GM18507 (cell line): ENCODE measurements at regions not wholly inside any gene's neighbourhood (a gene's known extent, or its start where the extent isn't known, plus 50 kb on each side); places are given as distances from the start of the nearest gene placed in this dataset.
"Not testable (repeated sequence)": the region's sequence is repeated elsewhere in the genome, so short reads cannot be mapped to it uniquely, and the experiment has no call there.

Experiments
- DNase-seq: peaks from one replicate; pipeline ENCODE4 v3.0.0; 2011; ENCODE audit warnings: low read depth; ENCODE audit not compliant: insufficient read length; ENCODE audit errors: extremely low spot score
- FAIRE-seq: peaks from 2 replicates; lab custom pipeline; 2011; peaks lifted over from hg19 to GRCh38; lab: Jason Lieb, UNC

GRCh38 chr1:43108080-43108479 lies 64.0 kb downstream of the EBNA1BP2 start:
- FAIRE-seq = no peak
- DNase-seq = no peak

DNA sequence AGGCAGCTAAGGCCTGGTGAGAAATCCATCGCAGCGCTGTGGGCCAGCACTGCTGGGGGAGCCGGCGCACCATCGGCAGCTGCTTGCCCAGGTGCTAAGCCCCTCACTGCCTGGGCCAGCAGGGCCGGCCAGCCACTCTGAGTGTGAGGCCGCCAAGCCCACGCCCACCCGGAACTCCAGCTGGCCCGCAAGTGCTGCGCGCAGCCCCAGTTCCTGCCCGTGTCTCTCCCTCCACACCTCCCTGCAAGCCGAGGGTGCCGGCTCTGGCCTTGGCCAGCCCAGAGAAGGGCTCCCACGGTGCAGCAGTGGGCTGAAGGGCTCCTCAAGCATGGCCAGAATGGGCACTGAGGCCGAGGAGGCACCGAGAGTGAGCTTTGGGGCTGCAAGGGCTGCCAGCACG lies 64.4 kb downstream of the EBNA1BP2 start:
- no peak for DNase-seq
- FAIRE-seq = no peak

DNA sequence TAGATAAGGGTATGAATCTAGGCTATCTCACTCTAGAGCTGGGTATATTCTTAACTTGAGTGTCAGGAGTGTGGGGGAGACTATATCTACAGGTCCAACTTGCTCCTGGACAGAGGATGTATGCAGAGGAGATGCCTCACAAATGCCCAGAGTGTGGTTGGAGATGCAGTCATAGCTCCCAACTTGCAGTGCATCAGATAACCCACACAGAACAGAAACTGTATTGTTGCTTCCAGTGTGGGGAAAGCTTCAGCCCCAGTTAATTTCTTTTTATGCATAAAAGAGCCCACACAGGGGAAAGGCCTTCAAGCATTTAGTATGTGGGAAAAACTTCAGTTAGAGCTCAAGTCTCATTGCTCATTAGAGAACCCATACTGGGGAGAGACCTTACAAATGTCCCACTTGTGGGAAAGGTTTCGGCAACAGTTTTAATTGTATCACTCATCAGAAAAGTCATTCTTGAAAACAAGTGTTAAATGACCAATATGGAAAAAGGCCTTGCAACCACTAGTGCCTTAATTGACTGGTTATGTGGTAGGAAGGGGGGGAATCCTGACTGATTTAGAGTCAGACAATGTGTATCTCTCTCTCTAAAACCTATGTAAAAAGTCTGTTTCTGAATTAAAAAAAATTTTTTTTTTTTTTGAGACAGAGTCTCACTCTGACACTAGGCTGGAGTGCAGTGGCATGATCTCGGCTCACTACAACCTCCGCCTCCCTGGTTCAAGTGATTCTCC lies 67.9 kb downstream of the EBNA1BP2 start:
- no peak for DNase-seq
- no peak for FAIRE-seq

GRCh38 chr1:43101061-43101460 lies 71.0 kb downstream of the EBNA1BP2 start:
- FAIRE-seq (no peak), DNase-seq (no peak)

DNA sequence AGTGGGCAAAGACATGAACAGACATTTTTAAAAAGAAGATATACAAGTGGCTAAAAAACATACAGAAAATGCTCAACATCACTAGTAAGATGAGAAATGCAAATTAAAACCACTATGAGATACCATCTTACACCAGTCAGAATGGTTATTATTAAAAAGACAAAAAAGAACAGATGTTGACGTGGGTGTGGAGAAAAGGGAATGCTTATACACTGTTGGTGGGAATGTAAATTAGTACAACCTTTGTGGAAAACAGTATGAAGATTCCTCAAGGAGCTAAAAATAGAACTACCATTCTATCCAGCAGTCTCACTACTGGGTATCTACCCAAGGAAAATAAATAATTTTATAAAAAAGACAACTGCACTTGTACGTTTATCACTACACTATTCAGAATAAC lies 73.9 kb downstream of the EBNA1BP2 start:
- FAIRE-seq = no peak
- DNase-seq = no peak

DNA sequence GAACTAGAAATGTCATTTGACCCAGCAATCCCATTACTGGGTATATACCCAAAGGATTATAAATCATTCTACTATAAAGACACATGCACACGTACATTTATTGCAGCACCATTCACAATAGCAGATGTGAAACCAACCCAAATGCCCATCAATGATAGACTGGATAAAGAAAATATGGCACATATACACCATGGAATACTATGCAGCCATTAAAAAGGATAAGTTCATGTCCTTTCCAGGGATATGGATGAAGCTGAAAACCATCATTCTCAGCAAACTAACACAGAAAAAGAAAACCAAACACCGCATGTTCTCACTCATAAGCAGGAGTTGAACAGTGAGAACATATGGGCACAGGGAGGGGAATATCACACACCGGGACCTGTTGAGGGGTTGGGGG lies 75.6 kb downstream of the EBNA1BP2 start:
- FAIRE-seq, DNase-seq: not testable (repeated sequence)

DNA sequence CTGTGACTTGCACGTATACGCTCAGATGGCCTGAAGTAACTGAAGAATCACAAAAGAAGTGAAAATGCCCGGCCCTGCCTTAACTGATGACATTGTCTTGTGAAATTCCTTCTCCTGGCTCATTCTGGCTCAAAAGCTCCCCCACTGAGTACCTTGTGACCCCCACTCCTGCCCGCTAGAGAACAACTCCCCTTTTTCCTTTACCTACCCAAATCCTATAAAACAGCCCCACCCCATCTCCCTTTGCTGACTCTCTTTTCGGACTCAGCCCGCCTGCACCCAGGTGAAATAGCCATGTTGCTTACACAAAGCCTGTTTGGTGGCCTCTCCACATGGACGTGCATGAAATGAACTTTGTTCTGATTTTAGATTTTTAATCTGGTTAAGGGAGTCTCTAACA lies 81.3 kb downstream of the EBNA1BP2 start:
- not testable (repeated sequence) for DNase-seq, FAIRE-seq

- FAIRE-seq = not testable (repeated sequence)
These were observed 81.9 kb downstream of the EBNA1BP2 start for GRCh38 chr1:43090157-43090556.

GRCh38 chr1:43083375-43083891 lies 88.7 kb downstream of the EBNA1BP2 start:
- DNase-seq = no peak
- FAIRE-seq = no peak

More at GRCh38 chr1:43090157-43090556, 81.9 kb downstream of the EBNA1BP2 start:
- not testable (repeated sequence) for DNase-seq

- DNase-seq (no peak), FAIRE-seq (no peak)
These were observed 89.3 kb downstream of the EBNA1BP2 start for GRCh38 chr1:43082740-43083139.

DNA sequence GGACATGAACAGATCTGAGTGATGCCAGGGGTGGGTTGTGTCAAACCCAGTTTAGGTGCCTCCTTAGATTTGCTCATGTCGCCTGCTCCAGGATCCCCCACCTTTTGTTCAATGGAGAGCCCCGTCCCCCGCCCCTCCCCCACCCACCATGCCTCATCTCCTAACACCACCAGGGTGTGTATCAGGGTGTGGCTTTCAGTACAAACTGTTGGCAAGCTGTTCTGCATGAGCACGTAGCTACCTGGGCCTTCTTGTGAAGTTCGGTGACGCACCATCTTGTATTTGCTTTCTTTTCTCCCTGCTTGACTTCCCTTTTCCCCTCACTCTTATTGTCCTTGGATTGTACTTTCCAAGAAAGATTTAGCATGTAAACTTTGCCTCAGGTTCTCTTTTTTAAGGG lies 94.8 kb downstream of the EBNA1BP2 start:
- FAIRE-seq = no peak
- DNase-seq = no peak

- no peak for FAIRE-seq
- no peak for DNase-seq
These were observed 97.4 kb downstream of the EBNA1BP2 start for GRCh38 chr1:43074709-43075108.

- DNase-seq (no peak), FAIRE-seq (no peak)
These were observed 97.8 kb downstream of the EBNA1BP2 start for GRCh38 chr1:43074244-43074643.

DNA sequence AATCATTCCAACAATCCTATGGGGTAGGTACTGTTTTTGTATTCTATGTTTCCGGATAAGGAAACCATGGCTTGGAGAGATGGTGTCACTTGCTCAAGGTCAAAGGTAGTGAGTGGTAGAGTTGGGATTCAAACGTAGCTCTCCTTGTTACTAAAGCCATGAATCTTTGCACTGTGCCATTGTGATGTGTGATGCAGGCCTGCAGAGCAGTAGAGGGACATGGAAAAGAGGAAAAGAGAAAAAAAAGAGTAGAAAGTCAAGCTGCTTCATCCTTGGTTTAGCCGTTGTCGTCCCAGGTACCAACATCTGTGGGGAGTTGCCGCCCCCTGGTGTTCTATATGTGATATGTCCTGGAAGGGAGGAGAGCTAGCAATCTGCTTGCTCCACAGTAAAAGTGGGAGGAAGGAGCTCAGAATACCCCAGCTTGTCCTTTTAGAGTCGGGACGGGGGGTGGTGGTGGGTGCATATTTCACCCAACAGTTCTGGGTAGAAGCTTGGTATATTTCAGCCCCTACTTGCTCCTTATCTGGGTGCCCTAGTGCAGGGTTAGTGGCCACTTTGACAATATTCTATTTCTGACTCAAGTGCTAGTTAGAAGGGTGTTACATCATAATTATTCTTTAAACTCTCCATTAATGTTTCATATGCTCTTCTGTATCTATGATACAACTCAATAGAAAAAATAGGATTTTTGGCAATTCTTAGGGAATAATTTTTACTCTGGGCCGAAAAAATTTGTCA lies 98.4 kb downstream of the EBNA1BP2 start:
- FAIRE-seq (peak; percentile 89), DNase-seq (peak; percentile 40)

- DNase-seq (no peak), FAIRE-seq (no peak)
These were observed 99.8 kb downstream of the EBNA1BP2 start for GRCh38 chr1:43072314-43072713.

GRCh38 chr1:43071241-43071640 lies 100.8 kb downstream of the EBNA1BP2 start:
- no peak for FAIRE-seq
- no peak for DNase-seq

- FAIRE-seq (no peak), DNase-seq (no peak)
These were observed 102.5 kb downstream of the EBNA1BP2 start for GRCh38 chr1:43069461-43070050.

- no peak for FAIRE-seq
- no peak for DNase-seq
These were observed 103.2 kb downstream of the EBNA1BP2 start for GRCh38 chr1:43068911-43069310.

DNA sequence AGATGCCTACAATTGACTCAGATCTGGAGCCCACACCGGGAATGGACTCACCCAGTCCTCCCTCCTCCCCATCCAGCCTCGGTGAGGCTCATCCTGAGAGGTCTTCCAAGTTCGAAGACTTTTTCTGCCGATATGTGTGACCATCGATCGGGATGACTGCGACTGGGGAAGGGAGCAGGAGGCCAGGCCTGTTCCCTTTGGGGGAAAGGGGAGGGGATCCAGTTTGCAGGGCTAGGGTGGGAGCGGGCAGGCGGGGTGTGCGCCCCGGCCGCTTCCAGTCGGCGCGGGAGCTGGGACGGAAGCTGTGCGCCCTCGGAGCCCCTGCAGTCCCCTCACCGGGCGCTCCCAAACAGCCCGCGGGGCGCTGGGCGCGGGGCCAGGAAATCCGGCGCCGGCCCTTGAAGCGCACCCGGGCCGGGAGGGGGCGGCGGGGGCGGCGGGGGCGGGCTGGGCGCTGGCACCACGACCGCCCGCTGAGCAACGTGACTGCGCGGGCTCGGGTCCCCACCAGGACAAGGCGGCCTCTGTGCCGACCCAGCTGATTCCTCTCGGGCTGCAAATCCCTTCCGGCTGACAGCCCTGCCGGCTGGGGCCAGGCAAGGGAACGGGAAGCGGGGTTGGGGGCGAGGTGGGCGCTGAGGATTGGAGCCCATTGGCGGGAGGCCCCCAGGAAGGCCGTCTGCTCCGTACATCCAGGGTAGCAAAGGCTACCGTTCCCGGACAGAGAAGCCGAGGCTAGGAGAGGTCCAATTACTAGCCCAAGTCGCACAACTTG lies 103.9 kb downstream of the EBNA1BP2 start:
- FAIRE-seq (no peak), DNase-seq (no peak)
